Stimulated activated naive CD8-positive, alpha-beta T cell treated with anti-CD3 and anti-CD28 coated beads, Interleukin-15, amount 100 ng/mL, for 72 hours (primary cell): ENCODE measurements at regions not wholly inside any gene's neighbourhood (a gene's known extent, or its start where the extent isn't known, plus 50 kb on each side); places are given as distances from the start of the nearest gene placed in this dataset.

Experiments
- ATAC-seq: fragments of 150-1000 bp; cut with Tn5 transposase; 2 replicates; pipeline ENCODE4 v1.10.0; 2021; ENCODE audit warnings: mild to moderate bottlenecking, moderate library complexity
- DNase-seq, 2 donors: peaks; one replicate each; pipeline ENCODE4 v3.0.0; 2021 to 2022
- H3K27ac Mint-ChIP-seq, 2 donors: one replicate each; pipeline ENCODE4 v1.8.0; 2022; ENCODE audit warnings: mild to moderate bottlenecking in 2 of 2, mixed read lengths in 2 of 2, moderate library complexity in 2 of 2
- H3K27me3 Mint-ChIP-seq: one replicate; pipeline ENCODE4 v1.8.0; 2022; ENCODE audit warnings: mixed read lengths
- H3K4me1 Mint-ChIP-seq: one replicate; pipeline ENCODE4 v1.8.0; 2022; ENCODE audit warnings: mild to moderate bottlenecking, mixed read lengths
- H3K4me3 Mint-ChIP-seq, 2 donors: one replicate each; pipeline ENCODE4 v1.8.0; 2022; ENCODE audit warnings: mild to moderate bottlenecking in 2 of 2, mixed read lengths in 2 of 2, moderate library complexity in 1 of 2
- H3K9me3 Mint-ChIP-seq, 2 donors: one replicate each; pipeline ENCODE4 v1.8.0; 2022; ENCODE audit warnings: mixed read lengths in 2 of 2

DNA sequence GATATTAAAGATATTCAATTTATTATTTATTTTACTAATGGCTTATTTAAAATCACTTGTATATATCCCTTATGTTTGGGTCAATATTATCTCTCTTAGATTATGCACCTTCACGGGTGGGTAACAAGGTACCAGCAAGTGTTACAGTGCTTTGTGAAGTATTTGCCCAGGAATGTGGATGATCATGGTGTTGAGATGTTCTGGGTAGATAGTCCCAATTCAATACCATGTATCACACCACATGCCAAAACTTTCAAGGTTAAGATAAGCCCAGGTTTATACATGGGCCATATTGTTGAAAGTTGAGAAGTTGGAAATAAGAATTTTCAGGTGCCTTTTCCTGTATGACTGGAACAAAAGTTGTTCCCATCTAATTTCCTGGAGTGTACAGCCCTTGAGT is 131.3 kb upstream of the RASSF8 start:
- H3K27ac Mint-ChIP-seq, result no peak overlapping the region
- no peak for DNase-seq
- H3K4me1 Mint-ChIP-seq, result no peaks in the 10 kb centered on the region
- H3K4me3 Mint-ChIP-seq, result no peak overlapping the region
- peaks cover 6% of the 10 kb centered on the region for H3K27me3 Mint-ChIP-seq
- no peak for ATAC-seq
- H3K9me3 Mint-ChIP-seq, result no peaks in the 10 kb centered on the region

GRCh38 chr12:25827747-25828146 is 130.7 kb upstream of the RASSF8 start:
- H3K9me3 Mint-ChIP-seq, result no peaks in the 10 kb centered on the region
- H3K4me3 Mint-ChIP-seq, result no peak overlapping the region
- no peaks in the 10 kb centered on the region for H3K4me1 Mint-ChIP-seq
- no peak for DNase-seq
- H3K27me3 Mint-ChIP-seq, result peaks cover 6% of the 10 kb centered on the region
- H3K27ac Mint-ChIP-seq, result no peak overlapping the region
- no peak for ATAC-seq

DNA sequence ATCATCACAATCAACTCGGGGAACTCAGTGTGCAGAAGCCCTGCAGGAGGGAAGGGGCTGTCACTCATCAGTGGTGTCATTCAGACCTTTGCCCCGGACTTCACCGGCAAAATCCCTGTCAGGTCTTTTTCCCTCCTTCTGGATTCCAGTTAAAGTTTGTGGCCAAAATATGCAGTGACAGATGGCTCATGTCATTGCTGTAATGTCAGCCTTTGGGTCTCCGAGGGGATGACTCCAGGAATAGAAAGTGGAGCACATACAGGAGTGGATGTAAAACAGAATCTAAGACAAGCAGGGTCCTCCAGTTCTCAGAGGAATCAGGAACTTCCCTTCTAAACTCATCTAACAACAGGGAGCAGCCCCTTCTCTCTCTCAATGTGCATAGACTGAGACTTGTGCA is 130.3 kb upstream of the RASSF8 start:
- no peaks in the 10 kb centered on the region for H3K9me3 Mint-ChIP-seq
- no peak overlapping the region for H3K27ac Mint-ChIP-seq
- H3K27me3 Mint-ChIP-seq, result peaks cover 6% of the 10 kb centered on the region
- no peaks in the 10 kb centered on the region for H3K4me1 Mint-ChIP-seq
- DNase-seq (no peak), ATAC-seq (no peak)
- H3K4me3 Mint-ChIP-seq, result no peak overlapping the region

DNA sequence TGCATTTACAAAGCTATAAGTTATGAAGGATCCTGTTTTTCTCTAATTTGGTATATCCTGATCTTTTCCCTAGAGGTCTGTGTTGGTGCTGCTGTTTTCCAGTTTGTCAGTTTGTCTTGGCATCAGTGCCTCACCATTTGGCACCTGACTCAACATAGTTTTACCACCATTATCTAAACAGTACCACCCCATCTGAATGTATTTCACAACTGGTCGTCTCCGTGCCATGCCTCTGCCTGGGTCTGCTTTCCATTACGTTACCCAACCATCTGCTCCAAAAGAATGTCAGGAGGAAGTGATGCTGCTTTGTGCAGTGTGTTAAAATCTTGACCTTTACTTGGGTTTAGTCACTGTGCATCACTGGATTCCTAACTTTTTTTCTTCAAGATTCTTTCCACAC is 129.3 kb upstream of the RASSF8 start:
- ATAC-seq (no peak), DNase-seq (no peak)
- H3K4me1 Mint-ChIP-seq, result no peaks in the 10 kb centered on the region
- no peak overlapping the region for H3K27ac Mint-ChIP-seq
- H3K4me3 Mint-ChIP-seq, result no peak overlapping the region
- no peaks in the 10 kb centered on the region for H3K9me3 Mint-ChIP-seq
- H3K27me3 Mint-ChIP-seq, result peaks cover 1% of the 10 kb centered on the region

DNA sequence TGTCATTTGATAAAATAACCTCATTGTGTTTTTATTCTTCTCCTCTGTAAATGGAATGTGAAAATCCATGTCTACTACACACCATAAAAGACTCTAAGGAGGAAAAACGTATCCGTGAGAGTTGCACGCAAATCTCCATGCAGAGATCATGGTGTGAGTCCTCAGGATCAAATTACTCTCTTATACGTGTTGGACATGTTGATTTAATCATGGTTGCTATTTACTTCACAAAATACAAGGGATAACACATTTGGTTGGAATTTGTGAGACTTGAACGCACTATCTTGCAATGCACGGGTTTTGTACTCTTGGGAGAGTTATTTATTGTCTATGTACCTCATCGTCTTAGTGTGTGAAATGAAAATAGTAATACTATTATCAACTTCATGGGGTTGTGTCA is 128.0 kb upstream of the RASSF8 start:
- no peaks in the 10 kb centered on the region for H3K9me3 Mint-ChIP-seq
- no peak for DNase-seq
- H3K4me1 Mint-ChIP-seq, result no peaks in the 10 kb centered on the region
- no peak overlapping the region for H3K4me3 Mint-ChIP-seq
- no peak for ATAC-seq
- no peak overlapping the region for H3K27ac Mint-ChIP-seq
- H3K27me3 Mint-ChIP-seq, result no peaks in the 10 kb centered on the region

DNA sequence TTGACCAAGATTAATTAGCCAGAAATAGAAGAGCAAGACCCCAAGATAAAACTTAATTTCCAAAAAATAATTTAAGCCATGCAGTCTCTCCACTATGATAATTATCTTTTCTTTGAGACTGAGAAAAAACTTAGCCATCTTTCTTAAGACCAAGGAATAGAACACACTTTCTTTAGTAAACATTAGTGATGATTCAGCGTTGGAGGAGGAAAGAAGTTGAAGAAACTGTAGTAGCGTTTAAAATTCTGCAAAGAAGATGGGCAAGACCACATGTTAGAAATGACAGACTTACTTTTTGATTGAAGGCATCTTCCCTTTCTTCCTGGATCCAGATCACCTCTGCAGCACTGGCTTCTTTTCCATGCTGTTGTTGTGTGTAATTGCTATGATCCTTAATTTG is 124.8 kb upstream of the RASSF8 start:
- ATAC-seq (no peak), DNase-seq (no peak)
- Mint-ChIP-seq H3K27ac (no peak overlapping the region), H3K27me3 (no peaks in the 10 kb centered on the region), H3K9me3 (no peaks in the 10 kb centered on the region), H3K4me3 (no peak overlapping the region), H3K4me1 (no peaks in the 10 kb centered on the region)

DNA sequence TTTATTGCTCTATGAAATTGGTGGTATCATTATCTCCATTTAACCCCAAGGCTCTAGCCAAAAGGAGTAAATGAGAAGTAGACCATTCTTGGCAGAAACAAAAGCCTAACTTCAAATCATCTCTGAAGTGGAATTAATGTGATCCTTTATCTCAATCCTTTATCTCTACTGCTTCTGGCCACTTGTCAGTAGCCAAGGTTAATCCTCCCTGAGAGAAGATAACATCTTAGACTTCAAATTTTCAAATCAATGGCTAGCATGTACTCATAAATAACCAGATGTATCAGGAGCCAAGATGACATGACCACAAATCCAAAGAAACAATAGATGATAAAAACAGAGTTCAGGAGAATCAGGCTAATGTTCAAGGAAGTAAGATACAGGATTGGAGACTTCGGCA is 123.1 kb upstream of the RASSF8 start:
- no peak overlapping the region for H3K27ac Mint-ChIP-seq
- DNase-seq (no peak), ATAC-seq (no peak)
- no peaks in the 10 kb centered on the region for H3K4me1 Mint-ChIP-seq
- H3K27me3 Mint-ChIP-seq, result no peaks in the 10 kb centered on the region
- no peak overlapping the region for H3K4me3 Mint-ChIP-seq
- no peaks in the 10 kb centered on the region for H3K9me3 Mint-ChIP-seq

- Mint-ChIP-seq H3K9me3 (no peaks in the 10 kb centered on the region), H3K4me1 (peaks cover under 1% of the 10 kb centered on the region), H3K4me3 (no peak overlapping the region), H3K27me3 (no peaks in the 10 kb centered on the region), H3K27ac (no peak overlapping the region)
- ATAC-seq, result no peak
- DNase-seq, result no peak
These were observed 120.5 kb upstream of the RASSF8 start for GRCh38 chr12:25838007-25838406.

DNA sequence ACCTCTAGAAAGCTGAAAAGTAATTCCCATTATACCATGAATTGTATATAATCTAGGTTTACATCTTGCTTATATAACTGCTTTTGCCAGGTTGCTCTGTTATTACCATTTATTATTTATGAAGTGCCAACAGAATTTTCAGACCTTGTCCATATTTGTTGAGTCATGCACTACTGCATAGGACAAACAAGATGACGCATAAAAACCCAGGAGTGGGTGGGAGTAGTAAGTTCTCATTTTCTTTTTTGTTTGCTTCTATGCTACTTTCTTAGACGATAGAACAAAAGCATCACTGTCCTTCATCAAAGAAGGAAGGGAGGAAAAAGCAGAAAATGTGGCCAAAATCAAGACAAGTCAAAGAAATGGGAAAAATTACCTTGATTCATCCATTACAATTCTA is 119.0 kb upstream of the RASSF8 start:
- no peak for ATAC-seq
- no peak for DNase-seq
- H3K4me1 Mint-ChIP-seq, result peaks cover 5% of the 10 kb centered on the region
- H3K27ac Mint-ChIP-seq, result no peak overlapping the region
- H3K27me3 Mint-ChIP-seq, result no peaks in the 10 kb centered on the region
- H3K4me3 Mint-ChIP-seq, result no peak overlapping the region
- H3K9me3 Mint-ChIP-seq, result no peaks in the 10 kb centered on the region

GRCh38 chr12:25840678-25841465 is 117.6 kb upstream of the RASSF8 start:
- H3K27ac Mint-ChIP-seq, result no peak overlapping the region
- H3K4me1 Mint-ChIP-seq, result peaks cover 5% of the 10 kb centered on the region
- no peaks in the 10 kb centered on the region for H3K9me3 Mint-ChIP-seq
- DNase-seq (no peak), ATAC-seq (no peak)
- H3K4me3 Mint-ChIP-seq, result no peak overlapping the region
- no peaks in the 10 kb centered on the region for H3K27me3 Mint-ChIP-seq

- H3K4me1 Mint-ChIP-seq, result peaks cover 5% of the 10 kb centered on the region
- no peaks in the 10 kb centered on the region for H3K27me3 Mint-ChIP-seq
- no peak for ATAC-seq
- no peak overlapping the region for H3K4me3 Mint-ChIP-seq
- H3K27ac Mint-ChIP-seq, result no peak overlapping the region
- no peak for DNase-seq
- no peaks in the 10 kb centered on the region for H3K9me3 Mint-ChIP-seq
These were observed 116.2 kb upstream of the RASSF8 start for GRCh38 chr12:25842254-25842653.

DNA sequence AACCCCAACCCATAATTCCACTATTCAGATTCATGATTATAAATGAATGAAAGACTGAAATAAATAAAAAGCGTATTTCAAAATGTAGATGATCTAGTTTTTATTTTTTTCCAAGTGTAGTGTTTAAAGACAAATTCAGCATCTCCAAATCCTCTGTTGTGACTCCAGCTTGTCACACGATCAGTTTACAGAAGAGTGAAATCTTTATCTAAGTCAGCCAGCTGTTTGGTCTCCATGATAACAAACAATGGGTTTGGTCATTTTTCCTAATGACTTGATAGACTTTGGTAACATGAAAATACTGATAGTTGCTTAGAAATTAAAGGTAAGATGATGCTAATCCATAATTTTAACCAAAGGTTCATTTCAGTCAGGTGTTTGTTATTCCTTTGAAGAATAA is 114.5 kb upstream of the RASSF8 start:
- DNase-seq (no peak), ATAC-seq (no peak)
- H3K27ac Mint-ChIP-seq, result no peak overlapping the region
- no peaks in the 10 kb centered on the region for H3K27me3 Mint-ChIP-seq
- peaks cover 5% of the 10 kb centered on the region for H3K4me1 Mint-ChIP-seq
- no peaks in the 10 kb centered on the region for H3K9me3 Mint-ChIP-seq
- no peak overlapping the region for H3K4me3 Mint-ChIP-seq

- H3K27me3 Mint-ChIP-seq, result no peaks in the 10 kb centered on the region
- ATAC-seq, result no peak
These were observed 113.1 kb upstream of the RASSF8 start for GRCh38 chr12:25845415-25845814.

DNA sequence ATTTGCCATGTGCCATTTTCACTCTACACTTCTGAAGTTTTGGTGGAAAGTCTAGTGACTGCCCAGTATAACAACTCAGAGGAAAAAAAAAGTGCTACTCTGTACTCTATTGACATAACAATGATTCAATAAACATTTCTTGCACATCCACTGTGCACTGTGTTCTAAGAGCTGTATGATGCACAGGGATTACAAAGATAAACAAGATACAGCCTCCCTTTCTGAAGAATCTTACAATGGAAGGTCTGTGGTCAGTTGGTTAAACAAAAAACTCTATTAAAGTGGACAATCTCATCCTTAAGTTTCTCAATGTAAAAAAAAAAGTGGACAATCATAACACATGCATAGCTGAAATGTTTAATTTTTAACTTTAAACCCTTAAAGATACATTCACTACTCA is 105.7 kb upstream of the RASSF8 start:
- Mint-ChIP-seq H3K4me1 (no peaks in the 10 kb centered on the region), H3K27ac (no peak overlapping the region), H3K27me3 (no peaks in the 10 kb centered on the region), H3K9me3 (no peaks in the 10 kb centered on the region), H3K4me3 (no peak overlapping the region)
- ATAC-seq, result no peak
- no peak for DNase-seq

More at GRCh38 chr12:25845415-25845814, 113.1 kb upstream of the RASSF8 start:
- no peak for DNase-seq
- Mint-ChIP-seq H3K9me3 (no peaks in the 10 kb centered on the region), H3K4me1 (peaks cover 5% of the 10 kb centered on the region), H3K27ac (no peak overlapping the region), H3K4me3 (no peak overlapping the region)

- H3K27me3 Mint-ChIP-seq, result no peaks in the 10 kb centered on the region
- no peaks in the 10 kb centered on the region for H3K9me3 Mint-ChIP-seq
- H3K4me3 Mint-ChIP-seq, result no peak overlapping the region
- no peak for DNase-seq
- no peak for ATAC-seq
- H3K27ac Mint-ChIP-seq, result no peak overlapping the region
- H3K4me1 Mint-ChIP-seq, result no peaks in the 10 kb centered on the region
These were observed 105.0 kb upstream of the RASSF8 start for GRCh38 chr12:25853316-25854095.

DNA sequence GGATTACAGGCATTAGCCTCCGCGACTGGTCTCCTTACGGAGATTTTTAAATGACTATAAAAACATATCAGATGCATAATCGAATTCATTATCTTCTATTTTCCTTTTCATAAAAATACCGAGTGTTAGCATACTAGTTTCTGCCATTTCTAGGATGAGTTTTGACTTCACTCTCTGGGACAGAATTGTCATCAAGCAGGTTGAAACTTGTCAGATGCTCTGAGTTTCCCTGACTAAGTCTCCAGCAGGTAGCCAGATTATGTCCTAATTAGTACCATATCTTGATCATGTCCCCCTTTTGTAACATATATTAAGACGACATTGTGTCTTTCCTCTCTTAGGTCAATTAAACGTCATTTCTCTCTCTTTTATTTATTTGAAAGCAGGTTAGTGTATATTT is 103.5 kb upstream of the RASSF8 start:
- DNase-seq (no peak), ATAC-seq (no peak)
- H3K27me3 Mint-ChIP-seq, result no peaks in the 10 kb centered on the region
- no peak overlapping the region for H3K27ac Mint-ChIP-seq
- H3K4me3 Mint-ChIP-seq, result no peak overlapping the region
- no peaks in the 10 kb centered on the region for H3K9me3 Mint-ChIP-seq
- no peaks in the 10 kb centered on the region for H3K4me1 Mint-ChIP-seq
